Glutamatergic neuron (in vitro differentiated cells): ENCODE measurements at regions not wholly inside any gene's neighbourhood (a gene's known extent, or its start where the extent isn't known, plus 50 kb on each side); places are given as distances from the start of the nearest gene placed in this dataset.

Experiments used
- DNase-seq: peaks from one replicate; pipeline ENCODE4 v3.0.0; 2022
- H3K27ac Mint-ChIP-seq: one replicate; pipeline ENCODE4 v1.8.0; 2020; ENCODE audit warnings: mild to moderate bottlenecking, mixed read lengths, inconsistent platforms; ENCODE audit not compliant: unreplicated experiment
- H3K27me3 Mint-ChIP-seq: one replicate; pipeline ENCODE4 v1.8.0; 2020; ENCODE audit warnings: mild to moderate bottlenecking, moderate library complexity, mixed read lengths, inconsistent platforms; ENCODE audit not compliant: unreplicated experiment
- H3K36me3 Mint-ChIP-seq: one replicate; pipeline ENCODE4 v1.8.0; 2020; ENCODE audit warnings: mild to moderate bottlenecking, mixed read lengths, inconsistent platforms; ENCODE audit not compliant: unreplicated experiment
- H3K4me1 Mint-ChIP-seq: one replicate; pipeline ENCODE4 v1.8.0; 2020; ENCODE audit warnings: mild to moderate bottlenecking, low read depth, mixed read lengths, inconsistent platforms; ENCODE audit not compliant: unreplicated experiment
- H3K4me3 Mint-ChIP-seq: one replicate; pipeline ENCODE4 v1.8.0; 2020; ENCODE audit warnings: mild to moderate bottlenecking, mixed read lengths, inconsistent platforms; ENCODE audit not compliant: unreplicated experiment
- H3K9me3 Mint-ChIP-seq: one replicate; pipeline ENCODE4 v1.8.0; 2020; ENCODE audit warnings: mild to moderate bottlenecking, moderate library complexity, mixed read lengths, inconsistent platforms; ENCODE audit not compliant: unreplicated experiment
- CTCF ChIP-seq: fragments of 200-600 bp; sonication (generic); IDR thresholded peaks from one replicate; pipeline ENCODE4 v1.5.0; 2021; ENCODE audit not compliant: partially characterized antibody, unreplicated experiment

DNA sequence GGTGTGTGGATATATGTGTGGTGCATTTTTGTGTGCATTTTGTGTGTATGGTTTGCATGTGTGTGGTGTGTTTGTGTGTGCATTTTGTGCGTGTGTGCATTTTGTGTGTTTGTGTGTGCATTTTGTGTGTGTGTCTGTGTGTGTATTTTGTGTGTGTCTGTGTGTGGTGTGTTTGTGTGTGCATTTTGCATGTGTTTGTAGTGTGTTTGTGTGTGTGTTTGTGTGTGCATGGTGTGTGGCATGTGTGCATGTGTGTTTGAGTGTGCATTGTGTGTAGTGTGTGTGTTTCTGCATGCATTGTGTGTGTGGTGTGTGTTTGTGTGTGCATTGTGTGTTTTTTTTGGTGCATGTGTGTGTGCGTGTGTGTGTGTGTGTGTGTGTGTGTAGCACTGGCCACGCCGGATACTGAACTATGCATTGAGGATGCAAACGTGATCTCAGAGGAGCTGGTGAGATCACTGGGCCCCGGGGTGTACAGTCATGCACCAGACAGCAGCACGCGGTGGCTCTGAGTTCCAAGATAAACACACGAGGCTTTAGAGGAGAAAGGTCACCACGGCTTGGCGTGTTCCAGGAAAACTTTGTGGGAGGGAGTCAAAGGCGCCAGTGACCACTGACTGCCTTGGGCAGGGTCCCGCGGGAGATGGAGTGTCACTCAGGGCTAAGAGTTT is 106.6 kb upstream of the SHH start:
- H3K9me3 Mint-ChIP-seq: peaks cover 8% of the 10 kb centered on the region
- no peaks in the 10 kb centered on the region for H3K4me1 Mint-ChIP-seq
- H3K27me3 Mint-ChIP-seq: peaks cover 5% of the 10 kb centered on the region
- H3K36me3 Mint-ChIP-seq: peaks cover 5% of the 10 kb centered on the region
- DNase-seq: no peak
- H3K4me3 Mint-ChIP-seq: peak overlapping the region; percentile 51
- TF ChIP-seq CTCF: no peak
- H3K27ac Mint-ChIP-seq: no peak overlapping the region

DNA sequence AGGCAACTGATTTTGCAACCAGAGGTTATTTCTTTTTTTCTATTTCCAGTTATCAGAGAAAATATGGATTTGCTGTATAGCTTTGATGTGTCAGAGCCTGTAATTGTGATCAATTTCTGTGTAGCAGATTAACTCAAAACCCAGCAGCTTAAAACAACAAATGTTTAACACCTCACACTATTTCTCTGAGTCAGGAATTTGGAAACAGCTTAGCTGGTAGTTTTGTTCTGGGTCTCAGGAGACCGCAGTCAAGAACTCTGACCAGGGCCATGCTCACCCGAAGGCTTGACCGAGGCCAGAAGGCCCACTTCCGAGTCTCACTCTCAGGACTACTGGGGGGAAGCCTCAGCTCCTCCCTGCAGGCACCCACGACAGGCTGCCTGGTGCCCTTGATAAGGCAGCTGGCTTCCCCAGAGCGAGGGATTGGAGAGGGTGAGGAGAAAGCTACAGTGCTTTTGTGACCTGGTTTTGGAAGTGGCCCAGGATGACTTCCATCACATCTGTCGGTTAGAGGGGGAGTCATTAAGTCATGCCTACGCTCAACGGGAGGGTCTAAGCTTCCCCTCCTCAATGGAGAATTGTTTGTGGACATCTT is 105.7 kb upstream of the SHH start:
- H3K9me3 Mint-ChIP-seq: peaks cover 8% of the 10 kb centered on the region
- H3K36me3 Mint-ChIP-seq: peaks cover 5% of the 10 kb centered on the region
- no peak overlapping the region for H3K4me3 Mint-ChIP-seq
- peaks cover 5% of the 10 kb centered on the region for H3K27me3 Mint-ChIP-seq
- DNase-seq: no peak
- H3K27ac Mint-ChIP-seq: no peak overlapping the region
- TF ChIP-seq CTCF: no peak
- no peaks in the 10 kb centered on the region for H3K4me1 Mint-ChIP-seq

DNA sequence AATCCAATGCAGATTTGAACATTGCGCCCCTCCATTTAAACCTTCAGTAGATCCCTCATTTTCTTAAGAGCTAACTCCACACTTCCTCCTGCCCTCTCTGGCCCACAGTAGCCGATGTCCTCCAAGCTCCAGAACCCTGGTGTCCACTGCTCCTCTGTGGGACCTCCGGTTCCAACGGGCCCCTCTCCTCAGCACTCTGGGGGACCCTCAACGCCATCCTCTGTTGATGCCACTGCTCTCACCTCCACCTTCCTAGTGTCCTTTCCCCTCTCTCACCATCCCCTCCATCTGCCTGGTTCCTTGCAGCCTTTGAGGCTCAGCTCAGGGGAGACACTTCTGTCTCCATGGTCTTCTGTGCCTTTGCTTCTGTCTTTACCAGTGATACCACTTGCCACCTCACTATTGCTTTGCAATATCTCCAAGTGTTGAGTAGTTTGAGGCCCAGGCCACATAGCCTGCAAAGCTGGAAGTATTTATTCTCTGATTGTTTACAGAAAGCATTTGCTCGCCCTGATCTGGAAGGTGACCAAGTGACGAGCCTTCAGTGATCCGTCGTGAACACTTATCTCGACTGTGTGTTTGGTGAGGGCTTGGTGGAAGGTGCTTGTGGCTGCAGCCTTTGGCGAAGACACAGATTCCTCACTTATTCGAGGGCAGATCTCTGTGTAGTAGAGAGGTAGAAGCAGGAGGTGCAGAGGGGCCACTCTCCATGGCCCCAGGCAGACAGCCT is 104.8 kb upstream of the SHH start:
- no peak for TF ChIP-seq CTCF
- no peak overlapping the region for H3K27ac Mint-ChIP-seq
- peaks cover 5% of the 10 kb centered on the region for H3K27me3 Mint-ChIP-seq
- no peak overlapping the region for H3K4me3 Mint-ChIP-seq
- H3K36me3 Mint-ChIP-seq: peaks cover 6% of the 10 kb centered on the region
- H3K9me3 Mint-ChIP-seq: peaks cover 8% of the 10 kb centered on the region
- no peaks in the 10 kb centered on the region for H3K4me1 Mint-ChIP-seq
- DNase-seq: no peak

DNA sequence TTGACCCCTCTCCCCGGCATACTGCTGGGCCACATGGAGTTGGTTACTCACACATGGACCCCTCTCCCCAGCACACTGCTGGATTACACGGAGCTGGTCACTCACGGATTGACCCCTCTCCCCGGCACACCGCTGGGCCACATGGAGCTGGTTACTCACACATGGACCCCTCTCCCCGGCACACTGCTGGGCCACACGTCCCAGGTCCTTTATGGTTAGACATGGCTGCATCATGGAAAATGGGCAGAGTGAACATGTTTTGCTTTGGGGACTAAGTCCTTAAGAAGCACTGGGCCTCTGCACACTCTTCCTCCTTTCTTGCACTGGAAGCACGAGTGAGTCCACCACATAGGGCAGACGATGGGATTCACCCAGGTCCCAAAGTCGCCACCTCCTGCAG is 102.1 kb upstream of the SHH start:
- Mint-ChIP-seq H3K4me3 (no peak overlapping the region), H3K4me1 (no peaks in the 10 kb centered on the region), H3K36me3 (peaks cover 10% of the 10 kb centered on the region), H3K9me3 (peaks cover 13% of the 10 kb centered on the region), H3K27me3 (peaks cover 10% of the 10 kb centered on the region), H3K27ac (no peak overlapping the region)
- TF ChIP-seq CTCF: no peak
- DNase-seq: no peak

DNA sequence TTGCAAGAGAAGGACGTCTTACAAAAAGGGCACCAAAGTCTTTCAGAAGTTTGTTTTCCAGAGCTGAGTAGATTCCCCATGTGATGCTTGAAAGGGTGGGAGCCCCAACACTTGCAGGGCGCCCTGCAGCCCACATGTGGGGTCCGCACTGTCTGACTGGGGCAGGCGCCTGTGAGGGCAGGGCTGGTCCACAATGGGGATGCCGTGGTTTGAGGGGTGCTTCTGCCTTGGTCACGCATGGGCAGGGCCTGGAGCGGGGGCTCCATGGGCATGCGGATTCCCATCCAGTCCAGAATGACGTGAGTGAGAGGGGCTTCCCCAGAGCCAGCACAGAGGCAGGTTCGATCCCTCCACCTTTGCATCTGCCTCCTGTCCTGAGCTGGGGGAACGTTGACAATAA is 101.5 kb upstream of the SHH start:
- DNase-seq: no peak
- Mint-ChIP-seq H3K36me3 (peaks cover 10% of the 10 kb centered on the region), H3K27ac (no peak overlapping the region), H3K4me3 (no peak overlapping the region), H3K9me3 (peaks cover 13% of the 10 kb centered on the region), H3K4me1 (no peaks in the 10 kb centered on the region), H3K27me3 (peaks cover 10% of the 10 kb centered on the region)
- no peak for TF ChIP-seq CTCF
